ENCODE measurements at regions not wholly inside any gene's neighbourhood (a gene's known extent, or its start where the extent isn't known, plus 50 kb on each side); places are given as distances from the start of the nearest gene placed in this dataset.

- DNase-seq = no peak
Measured at GRCh38 chr5:125348936-125349831, 602.7 kb upstream of the ZNF608 start.

GRCh38 chr5:125357660-125358059, 611.2 kb upstream of the ZNF608 start:
- DNase-seq = no peak

GRCh38 chr5:125365747-125366146, 619.3 kb upstream of the ZNF608 start:
- no peak for DNase-seq

- no peak for DNase-seq
Measured at GRCh38 chr5:125367702-125368101, 621.3 kb upstream of the ZNF608 start.

GRCh38 chr5:125370461-125371205, 624.2 kb upstream of the ZNF608 start:
- no peak for DNase-seq

- no peak for DNase-seq
Measured at GRCh38 chr5:125372694-125373631, 626.5 kb upstream of the ZNF608 start.

- DNase-seq = no peak
Measured at GRCh38 chr5:125375143-125375542, 628.7 kb upstream of the ZNF608 start.

GRCh38 chr5:125376059-125376641, 629.7 kb upstream of the ZNF608 start:
- no peak for DNase-seq

GRCh38 chr5:125377141-125377540, 630.7 kb upstream of the ZNF608 start:
- DNase-seq = no peak

GRCh38 chr5:125381290-125381689, 634.9 kb upstream of the ZNF608 start:
- DNase-seq = no peak

- no peak for DNase-seq
Measured at GRCh38 chr5:125384071-125384470, 637.6 kb upstream of the ZNF608 start.

- peak; percentile 72 for DNase-seq
Measured at GRCh38 chr5:125390326-125390725, 643.9 kb upstream of the ZNF608 start.

- DNase-seq = no peak
Measured at GRCh38 chr5:125393221-125393815, 646.9 kb upstream of the ZNF608 start.

- no peak for DNase-seq
Measured at GRCh38 chr5:125394661-125395280, 648.3 kb upstream of the ZNF608 start.

- no peak for DNase-seq
Measured at GRCh38 chr5:125396462-125396861, 650.0 kb upstream of the ZNF608 start.

GRCh38 chr5:125398466-125398865, 652.0 kb upstream of the ZNF608 start:
- no peak for DNase-seq

GRCh38 chr5:125399885-125400284, 653.4 kb upstream of the ZNF608 start:
- DNase-seq = no peak

- DNase-seq = no peak
Measured at GRCh38 chr5:125401724-125402622, 655.5 kb upstream of the ZNF608 start.

- DNase-seq = no peak
Measured at GRCh38 chr5:125402787-125403186, 656.3 kb upstream of the ZNF608 start.

- DNase-seq = no peak
Measured at GRCh38 chr5:125404056-125404455, 657.6 kb upstream of the ZNF608 start.

All from DMS79 (cell line).